Fibroblast of the conjunctiva (primary cell): ENCODE measurements at regions not wholly inside any gene's neighbourhood (a gene's known extent, or its start where the extent isn't known, plus 50 kb on each side); places are given as distances from the start of the nearest gene placed in this dataset.
"Not testable (repeated sequence)": the region's sequence is repeated elsewhere in the genome, so short reads cannot be mapped to it uniquely, and the experiment has no call there.

Experiments used
- DNase-seq: peaks from one replicate; pipeline ENCODE4 v3.0.0-alpha.2; 2010; ENCODE audit warnings: low read depth

DNA sequence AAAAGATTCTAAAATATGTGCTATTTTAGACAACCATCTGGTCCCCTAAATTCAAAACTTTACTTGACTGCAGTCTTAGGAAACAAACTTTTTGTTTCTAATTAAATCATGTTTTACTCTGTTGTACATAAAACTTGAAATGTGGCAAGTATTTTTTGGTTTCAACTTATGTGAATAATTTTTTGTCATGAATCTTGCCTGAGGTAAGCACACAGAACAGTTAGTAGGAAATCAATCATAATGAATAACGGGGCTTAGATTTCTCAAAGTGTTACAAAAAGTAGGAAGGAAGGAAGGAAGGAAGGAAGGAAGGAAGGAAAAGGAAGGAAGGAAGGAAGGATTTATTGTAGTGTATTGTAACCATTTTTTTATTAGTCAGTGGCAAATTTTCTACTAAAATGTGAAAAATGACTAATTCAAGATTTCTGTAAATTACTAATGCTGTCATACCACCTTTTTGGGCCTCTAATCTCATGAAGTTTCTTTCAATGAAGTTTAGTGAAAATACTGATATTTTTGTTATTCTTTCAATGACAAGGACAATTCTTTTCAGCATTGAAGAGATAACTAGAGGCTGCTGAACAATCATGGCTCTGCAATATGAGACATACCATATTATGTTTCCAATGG lies 1689.2 kb downstream of the OTOL1 start:
- no peak for DNase-seq

GRCh38 chr3:163175970-163176369 lies 1679.4 kb downstream of the OTOL1 start:
- no peak for DNase-seq

GRCh38 chr3:163172513-163172912 lies 1675.9 kb downstream of the OTOL1 start:
- DNase-seq = not testable (repeated sequence)

DNA sequence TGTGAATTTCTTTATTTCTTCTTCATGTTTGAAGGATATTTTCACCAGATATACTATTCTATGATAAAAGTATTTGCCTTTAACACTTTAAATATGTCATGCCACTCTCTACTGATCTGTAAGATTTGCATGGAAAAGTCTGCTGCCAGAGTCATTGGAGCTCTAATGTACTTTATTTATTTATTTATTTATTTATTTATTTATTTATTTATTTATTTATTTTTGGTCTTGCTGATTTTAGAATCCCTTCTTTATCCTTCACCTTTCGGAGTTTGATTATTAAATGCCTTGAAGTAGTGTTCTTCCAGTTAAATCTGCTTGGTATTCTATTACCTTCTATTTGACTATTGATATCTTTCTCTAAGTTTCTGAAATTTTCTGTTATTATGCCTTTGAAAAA lies 1669.6 kb downstream of the OTOL1 start:
- DNase-seq = no peak

DNA sequence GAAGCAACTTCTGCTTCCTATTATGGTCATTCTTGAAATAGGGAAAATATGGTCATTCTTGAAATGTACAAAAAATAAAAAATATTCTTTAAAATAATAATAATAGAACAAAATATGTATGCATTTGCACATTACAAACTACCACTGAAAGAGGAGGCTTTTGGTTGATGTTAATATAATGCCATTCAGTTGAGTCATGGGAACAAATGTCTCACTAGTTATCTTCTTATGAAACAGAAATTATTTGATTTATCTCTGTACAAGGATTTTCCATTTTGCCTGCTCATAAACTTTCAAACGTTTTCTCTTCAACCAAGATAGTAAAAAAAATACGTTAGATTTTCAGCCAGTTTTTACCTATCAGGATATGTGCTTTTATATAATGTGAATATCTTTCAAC lies 1662.7 kb downstream of the OTOL1 start:
- DNase-seq = no peak

- DNase-seq = no peak
These were observed 1643.0 kb downstream of the OTOL1 start for GRCh38 chr3:163139600-163139999.

GRCh38 chr3:163138258-163138657 lies 1641.7 kb downstream of the OTOL1 start:
- DNase-seq = no peak

DNA sequence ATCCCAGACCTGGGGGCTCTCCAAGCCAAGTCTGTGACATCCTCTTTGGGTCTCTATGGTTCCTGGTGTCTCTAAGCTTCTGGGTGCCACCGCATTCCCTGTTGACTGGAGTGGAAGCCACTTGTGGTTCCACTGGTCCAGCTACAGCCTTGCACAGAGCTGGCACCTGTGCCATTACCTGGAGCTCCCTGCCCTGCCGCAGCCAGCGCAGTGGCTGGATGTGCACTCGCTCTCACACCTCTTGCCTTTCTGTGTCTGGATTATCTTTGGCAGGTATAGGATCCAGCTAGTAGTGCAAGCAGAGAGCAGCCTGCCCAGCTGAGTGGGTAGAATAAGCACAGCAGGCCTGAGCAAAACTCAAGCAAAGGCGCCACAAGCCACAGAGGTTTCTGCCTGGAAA lies 1635.5 kb downstream of the OTOL1 start:
- DNase-seq = no peak

GRCh38 chr3:163129287-163129686 lies 1632.7 kb downstream of the OTOL1 start:
- DNase-seq = no peak

DNA sequence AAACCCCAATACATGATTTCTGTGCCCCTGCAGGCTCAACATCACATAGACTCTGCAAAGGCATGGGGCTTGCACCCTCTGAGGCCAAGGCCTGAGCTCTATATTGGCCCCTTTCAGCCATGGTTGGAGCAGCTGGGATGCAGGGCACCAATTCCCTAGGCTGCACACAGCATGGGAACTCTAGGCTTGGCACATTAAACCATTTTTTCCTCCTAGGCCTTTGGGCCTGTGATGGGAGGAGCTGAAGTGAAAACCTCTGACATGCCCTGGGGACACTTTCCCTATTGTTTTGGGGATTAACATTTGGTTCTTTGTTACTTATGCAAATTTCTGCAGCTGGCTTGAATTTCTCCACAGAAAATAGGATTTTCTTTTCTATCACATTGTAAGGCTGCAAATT lies 1629.5 kb downstream of the OTOL1 start:
- no peak for DNase-seq
